ENCODE measurements at regions not wholly inside any gene's neighbourhood (a gene's known extent, or its start where the extent isn't known, plus 50 kb on each side); places are given as distances from the start of the nearest gene placed in this dataset.

DNA sequence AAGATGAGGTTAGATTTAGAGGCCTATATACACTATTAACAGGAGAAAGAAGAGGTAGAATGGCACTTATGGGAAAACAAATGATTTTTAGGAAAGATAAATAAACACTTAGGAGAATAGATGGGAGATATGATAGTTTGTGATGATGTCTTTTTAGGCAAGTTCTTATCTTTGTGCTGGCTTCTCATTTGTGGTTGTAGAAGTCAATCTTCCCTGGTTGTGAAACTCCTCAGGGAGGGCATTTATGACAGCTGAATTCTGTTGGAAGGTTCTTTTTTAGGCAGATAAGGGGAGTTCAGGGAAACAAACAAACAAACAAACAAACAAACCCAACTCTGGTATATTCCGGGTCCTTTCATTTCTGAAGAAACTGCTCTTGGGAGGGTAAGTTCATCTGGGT, 311.8 kb downstream of the AEBP2 start:
- ChIA-PET POLR2A (no interaction called here), CTCF (no interaction called here)
- H3K4me1 ChIP-seq (ENCODE audit: control insufficient read depth, insufficient read depth, low read length) = no peaks in the 10 kb centered on the region
- BruUV-seq (replicated peaks) = no TSS peak
- ATAC-seq (no peak), DNase-seq (ENCODE audit: low read depth, low spot score) (no peak)
- no peaks in the 10 kb centered on the region for H3K9me3 ChIP-seq (ENCODE audit: control insufficient read depth, insufficient read depth, low read depth, low read length)
- intact Hi-C loops (cut with micrococcal nuclease; ENCODE audit: unreplicated experiment) (loop anchor here (10.0 kb wide), 1 partner anchor 854 kb away; no protein-coding TSS in a partner anchor), in situ Hi-C loops (cut with HindIII; ENCODE audit: low pct_unique_long_range_greater_than_20kb, low sequenced_read_pairs) (no loop called here)
- TF ChIP-seq TCF7L2 (IDR thresholded peaks at IDR 0.05; ENCODE audit: low read depth, low read length) (no peak), SIN3A (IDR thresholded peaks at IDR 0.05; ENCODE audit: borderline replicate concordance, insufficient read depth, low read depth, low read length) (no peak), POLR2AphosphoS5 (IDR thresholded peaks at IDR 0.05; ENCODE audit: low read depth, low read length) (no peak)
- TF ChIP-seq, protein P1, sequence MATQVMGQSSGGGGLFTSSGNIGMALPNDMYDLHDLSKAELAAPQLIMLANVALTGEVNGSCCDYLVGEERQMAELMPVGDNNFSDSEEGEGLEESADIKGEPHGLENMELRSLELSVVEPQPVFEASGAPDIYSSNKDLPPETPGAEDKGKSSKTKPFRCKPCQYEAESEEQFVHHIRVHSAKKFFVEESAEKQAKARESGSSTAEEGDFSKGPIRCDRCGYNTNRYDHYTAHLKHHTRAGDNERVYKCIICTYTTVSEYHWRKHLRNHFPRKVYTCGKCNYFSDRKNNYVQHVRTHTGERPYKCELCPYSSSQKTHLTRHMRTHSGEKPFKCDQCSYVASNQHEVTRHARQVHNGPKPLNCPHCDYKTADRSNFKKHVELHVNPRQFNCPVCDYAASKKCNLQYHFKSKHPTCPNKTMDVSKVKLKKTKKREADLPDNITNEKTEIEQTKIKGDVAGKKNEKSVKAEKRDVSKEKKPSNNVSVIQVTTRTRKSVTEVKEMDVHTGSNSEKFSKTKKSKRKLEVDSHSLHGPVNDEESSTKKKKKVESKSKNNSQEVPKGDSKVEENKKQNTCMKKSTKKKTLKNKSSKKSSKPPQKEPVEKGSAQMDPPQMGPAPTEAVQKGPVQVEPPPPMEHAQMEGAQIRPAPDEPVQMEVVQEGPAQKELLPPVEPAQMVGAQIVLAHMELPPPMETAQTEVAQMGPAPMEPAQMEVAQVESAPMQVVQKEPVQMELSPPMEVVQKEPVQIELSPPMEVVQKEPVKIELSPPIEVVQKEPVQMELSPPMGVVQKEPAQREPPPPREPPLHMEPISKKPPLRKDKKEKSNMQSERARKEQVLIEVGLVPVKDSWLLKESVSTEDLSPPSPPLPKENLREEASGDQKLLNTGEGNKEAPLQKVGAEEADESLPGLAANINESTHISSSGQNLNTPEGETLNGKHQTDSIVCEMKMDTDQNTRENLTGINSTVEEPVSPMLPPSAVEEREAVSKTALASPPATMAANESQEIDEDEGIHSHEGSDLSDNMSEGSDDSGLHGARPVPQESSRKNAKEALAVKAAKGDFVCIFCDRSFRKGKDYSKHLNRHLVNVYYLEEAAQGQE (IDR thresholded peaks at IDR 0.05; ENCODE audit: insufficient read depth in 1 of 2, low read depth in 2 of 2, low read length in 1 of 2) = no peak
- TF ChIP-seq, protein P2, sequence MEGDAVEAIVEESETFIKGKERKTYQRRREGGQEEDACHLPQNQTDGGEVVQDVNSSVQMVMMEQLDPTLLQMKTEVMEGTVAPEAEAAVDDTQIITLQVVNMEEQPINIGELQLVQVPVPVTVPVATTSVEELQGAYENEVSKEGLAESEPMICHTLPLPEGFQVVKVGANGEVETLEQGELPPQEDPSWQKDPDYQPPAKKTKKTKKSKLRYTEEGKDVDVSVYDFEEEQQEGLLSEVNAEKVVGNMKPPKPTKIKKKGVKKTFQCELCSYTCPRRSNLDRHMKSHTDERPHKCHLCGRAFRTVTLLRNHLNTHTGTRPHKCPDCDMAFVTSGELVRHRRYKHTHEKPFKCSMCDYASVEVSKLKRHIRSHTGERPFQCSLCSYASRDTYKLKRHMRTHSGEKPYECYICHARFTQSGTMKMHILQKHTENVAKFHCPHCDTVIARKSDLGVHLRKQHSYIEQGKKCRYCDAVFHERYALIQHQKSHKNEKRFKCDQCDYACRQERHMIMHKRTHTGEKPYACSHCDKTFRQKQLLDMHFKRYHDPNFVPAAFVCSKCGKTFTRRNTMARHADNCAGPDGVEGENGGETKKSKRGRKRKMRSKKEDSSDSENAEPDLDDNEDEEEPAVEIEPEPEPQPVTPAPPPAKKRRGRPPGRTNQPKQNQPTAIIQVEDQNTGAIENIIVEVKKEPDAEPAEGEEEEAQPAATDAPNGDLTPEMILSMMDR (IDR thresholded peaks at IDR 0.05) = no peak
- no peaks in the 10 kb centered on the region for H3K36me3 ChIP-seq (ENCODE audit: control insufficient read depth, insufficient read depth, low read length)
- H3K4me3 ChIP-seq (ENCODE audit: low read depth in 2 of 2, low read length in 2 of 2) = no peak overlapping the region
- no peaks in the 10 kb centered on the region for H3K27me3 ChIP-seq (ENCODE audit: control insufficient read depth, insufficient read depth, low read length)
- no peak overlapping the region for H3K27ac ChIP-seq (ENCODE audit: low read length)

DNA sequence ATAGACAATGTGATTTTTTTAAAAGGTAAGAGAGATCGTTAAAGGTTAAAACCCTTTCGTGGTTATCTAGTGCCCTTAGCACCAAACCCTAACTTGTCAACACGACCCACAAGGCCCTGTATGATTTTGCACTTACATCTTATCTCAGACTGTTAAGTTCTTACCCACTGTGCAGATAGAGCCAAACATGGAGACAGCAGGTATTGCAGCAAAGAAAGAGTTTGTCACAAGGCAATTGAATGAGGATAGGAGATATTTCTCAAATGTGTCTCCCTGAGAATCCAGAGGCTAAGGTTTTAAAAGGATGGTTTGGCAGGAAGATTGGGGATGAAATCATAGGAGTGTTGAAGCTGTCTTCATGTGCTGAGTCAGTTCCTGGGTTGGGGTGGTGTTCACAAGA, 313.4 kb downstream of the AEBP2 start:
- no peak for DNase-seq (ENCODE audit: low read depth, low spot score)
- BruUV-seq (replicated peaks) = no TSS peak
- TF ChIP-seq SIN3A (IDR thresholded peaks at IDR 0.05; ENCODE audit: borderline replicate concordance, insufficient read depth, low read depth, low read length) (no peak), TCF7L2 (IDR thresholded peaks at IDR 0.05; ENCODE audit: low read depth, low read length) (no peak)
- ChIA-PET CTCF (no interaction called here), POLR2A (no interaction called here)
- Histone ChIP-seq H3K27ac (ENCODE audit: low read length) (no peak overlapping the region), H3K9me3 (ENCODE audit: control insufficient read depth, insufficient read depth, low read depth, low read length) (no peaks in the 10 kb centered on the region), H3K4me3 (ENCODE audit: low read depth in 2 of 2, low read length in 2 of 2) (no peak overlapping the region), H3K36me3 (ENCODE audit: control insufficient read depth, insufficient read depth, low read length) (no peaks in the 10 kb centered on the region), H3K4me1 (ENCODE audit: control insufficient read depth, insufficient read depth, low read length) (no peaks in the 10 kb centered on the region), H3K27me3 (ENCODE audit: control insufficient read depth, insufficient read depth, low read length) (no peaks in the 10 kb centered on the region)
- intact Hi-C loops (cut with micrococcal nuclease; ENCODE audit: unreplicated experiment) (loop anchor here (10.0 kb wide), 1 partner anchor 852 kb away; no protein-coding TSS in a partner anchor), in situ Hi-C loops (cut with HindIII; ENCODE audit: low pct_unique_long_range_greater_than_20kb, low sequenced_read_pairs) (no loop called here)
- ATAC-seq = no peak

DNA sequence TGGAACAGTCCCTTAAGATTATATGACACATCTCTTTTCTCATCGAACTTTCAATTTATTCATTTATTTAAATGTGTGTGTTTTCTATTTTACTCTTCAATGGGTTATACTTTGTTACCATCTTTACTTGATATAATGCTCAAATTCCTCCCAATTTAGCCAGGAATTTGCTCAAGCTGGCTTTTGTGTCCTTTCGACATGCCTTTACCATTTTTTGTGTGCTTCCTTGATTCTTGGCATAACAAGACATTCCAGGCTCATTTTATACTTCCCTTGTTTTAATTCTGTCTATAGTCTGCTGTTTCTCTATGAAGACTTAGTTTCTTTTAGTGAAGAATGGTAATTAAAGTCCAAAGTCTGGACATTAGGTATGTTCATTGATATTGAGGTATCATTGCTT, 315.8 kb downstream of the AEBP2 start:
- no TSS peak for BruUV-seq (replicated peaks)
- ChIA-PET CTCF (no interaction called here), POLR2A (no interaction called here)
- DNase-seq (ENCODE audit: low read depth, low spot score) (no peak), ATAC-seq (no peak)
- H3K27me3 ChIP-seq (ENCODE audit: control insufficient read depth, insufficient read depth, low read length) = no peaks in the 10 kb centered on the region
- no peaks in the 10 kb centered on the region for H3K9me3 ChIP-seq (ENCODE audit: control insufficient read depth, insufficient read depth, low read depth, low read length)
- H3K36me3 ChIP-seq (ENCODE audit: control insufficient read depth, insufficient read depth, low read length) = no peaks in the 10 kb centered on the region
- intact Hi-C loops (cut with micrococcal nuclease; ENCODE audit: unreplicated experiment) = loop anchor here (10.0 kb wide), 1 partner anchor 850 kb away; no protein-coding TSS in a partner anchor
- H3K4me1 ChIP-seq (ENCODE audit: control insufficient read depth, insufficient read depth, low read length) = no peaks in the 10 kb centered on the region
- TF ChIP-seq TCF7L2 (IDR thresholded peaks at IDR 0.05; ENCODE audit: low read depth, low read length) (no peak), SIN3A (IDR thresholded peaks at IDR 0.05; ENCODE audit: borderline replicate concordance, insufficient read depth, low read depth, low read length) (no peak), POLR2AphosphoS5 (IDR thresholded peaks at IDR 0.05; ENCODE audit: low read depth, low read length) (no peak)
- TF ChIP-seq, protein P1 (IDR thresholded peaks at IDR 0.05; ENCODE audit: insufficient read depth in 1 of 2, low read depth in 2 of 2, low read length in 1 of 2) = no peak
- TF ChIP-seq, protein P2 (IDR thresholded peaks at IDR 0.05) = no peak
- H3K4me3 ChIP-seq (ENCODE audit: low read depth in 2 of 2, low read length in 2 of 2) = no peak overlapping the region
- no peak overlapping the region for H3K27ac ChIP-seq (ENCODE audit: low read length)
- in situ Hi-C loops (cut with HindIII; ENCODE audit: low pct_unique_long_range_greater_than_20kb, low sequenced_read_pairs) = no loop called here
